HuH-7.5 (cell line): ENCODE measurements at regions not wholly inside any gene's neighbourhood (a gene's known extent, or its start where the extent isn't known, plus 50 kb on each side); places are given as distances from the start of the nearest gene placed in this dataset.
"Not testable (repeated sequence)": the region's sequence is repeated elsewhere in the genome, so short reads cannot be mapped to it uniquely, and the experiment has no call there.

Experiments
- DNase-seq: peaks from one replicate; pipeline ENCODE4 v3.0.0; 2011; ENCODE audit warnings: low spot score

GRCh38 chr5:43818394-43818793, 215.4 kb downstream of the NNT start:
- not testable (repeated sequence) for DNase-seq

- DNase-seq = no peak
Observed at GRCh38 chr5:43815497-43815896, 212.5 kb downstream of the NNT start.

GRCh38 chr5:43804723-43805122, 201.7 kb downstream of the NNT start:
- DNase-seq = no peak

- DNase-seq = no peak
Observed at GRCh38 chr5:43804041-43804440, 201.1 kb downstream of the NNT start.

GRCh38 chr5:43802651-43803050, 199.7 kb downstream of the NNT start:
- no peak for DNase-seq

- no peak for DNase-seq
Observed at GRCh38 chr5:43802119-43802518, 199.1 kb downstream of the NNT start.

GRCh38 chr5:43798740-43799139, 195.8 kb downstream of the NNT start:
- no peak for DNase-seq

- DNase-seq = not testable (repeated sequence)
Observed at GRCh38 chr5:43791880-43792279, 188.9 kb downstream of the NNT start.

- no peak for DNase-seq
Observed at GRCh38 chr5:43785198-43785597, 182.2 kb downstream of the NNT start.

- no peak for DNase-seq
Observed at GRCh38 chr5:43780586-43780985, 177.6 kb downstream of the NNT start.

- DNase-seq = no peak
Observed at GRCh38 chr5:43774881-43775399, 172.0 kb downstream of the NNT start.

- no peak for DNase-seq
Observed at GRCh38 chr5:43773478-43773844, 170.5 kb downstream of the NNT start.

GRCh38 chr5:43772764-43773477, 169.9 kb downstream of the NNT start:
- no peak for DNase-seq

GRCh38 chr5:43772458-43772763, 169.4 kb downstream of the NNT start:
- no peak for DNase-seq

GRCh38 chr5:43771611-43772031, 168.6 kb downstream of the NNT start:
- no peak for DNase-seq

GRCh38 chr5:43769571-43770355, 166.8 kb downstream of the NNT start:
- no peak for DNase-seq
